MG63 (cell line): ENCODE measurements at regions not wholly inside any gene's neighbourhood (a gene's known extent, or its start where the extent isn't known, plus 50 kb on each side); places are given as distances from the start of the nearest gene placed in this dataset.
"Not testable (repeated sequence)": the region's sequence is repeated elsewhere in the genome, so short reads cannot be mapped to it uniquely, and the experiment has no call there.

Experiments used
- DNase-seq: peaks from one replicate; pipeline ENCODE4 v3.0.0-alpha.2; 2020
- H3K27me3 ChIP-seq: fragments of 250-450 bp; sonication (Bioruptor Pico); 2 replicates; pipeline ENCODE4 v1.5.1; 2020; ENCODE audit warnings: mild to moderate bottlenecking, moderate library complexity
- H3K36me3 ChIP-seq: fragments of 250-450 bp; sonication (Bioruptor Pico); 2 replicates; pipeline ENCODE4 v1.5.1; 2020; ENCODE audit warnings: mild to moderate bottlenecking, moderate library complexity
- H3K4me3 ChIP-seq: fragments of 250-450 bp; sonication (Bioruptor Pico); 2 replicates; pipeline ENCODE4 v1.5.1; 2020; ENCODE audit warnings: mild to moderate bottlenecking, moderate library complexity
- H3K9me3 ChIP-seq: fragments of 250-450 bp; sonication (Bioruptor Pico); 2 replicates; pipeline ENCODE4 v1.5.1; 2020; ENCODE audit warnings: mild to moderate bottlenecking, moderate library complexity

GRCh38 chr7:46279290-46279689, 358.2 kb upstream of the IGFBP3 start:
- Histone ChIP-seq H3K27me3 (no peaks in the 10 kb centered on the region), H3K9me3 (no peaks in the 10 kb centered on the region), H3K4me3 (no peak overlapping the region), H3K36me3 (no peaks in the 10 kb centered on the region)
- no peak for DNase-seq

- DNase-seq = no peak
These were observed 343.6 kb upstream of the IGFBP3 start for GRCh38 chr7:46264646-46265045.

GRCh38 chr7:46261638-46262037, 340.6 kb upstream of the IGFBP3 start:
- H3K4me3 ChIP-seq, DNase-seq, H3K36me3 ChIP-seq, H3K27me3 ChIP-seq: not testable (repeated sequence)
- H3K9me3 ChIP-seq = peaks cover 17% of the 10 kb centered on the region

More at GRCh38 chr7:46264646-46265045, 343.6 kb upstream of the IGFBP3 start:
- Histone ChIP-seq H3K4me3 (no peak overlapping the region), H3K36me3 (no peaks in the 10 kb centered on the region), H3K27me3 (no peaks in the 10 kb centered on the region), H3K9me3 (peaks cover 15% of the 10 kb centered on the region)

- Histone ChIP-seq H3K9me3 (peaks cover 17% of the 10 kb centered on the region), H3K27me3 (no peaks in the 10 kb centered on the region), H3K36me3 (peaks cover 2% of the 10 kb centered on the region; the same call in 1 of the 2 replicates), H3K4me3 (no peak overlapping the region)
- no peak for DNase-seq
These were observed 338.9 kb upstream of the IGFBP3 start for GRCh38 chr7:46259947-46260346.

- Histone ChIP-seq H3K4me3 (no peak overlapping the region), H3K9me3 (peaks cover 15% of the 10 kb centered on the region), H3K27me3 (no peaks in the 10 kb centered on the region), H3K36me3 (peaks cover 2% of the 10 kb centered on the region; the same call in 1 of the 2 replicates)
- DNase-seq = peak; percentile 53
These were observed 336.8 kb upstream of the IGFBP3 start for GRCh38 chr7:46257761-46258448.

- H3K4me3 ChIP-seq = no peak overlapping the region
- H3K27me3 ChIP-seq = no peaks in the 10 kb centered on the region
- H3K36me3 ChIP-seq = peaks cover 2% of the 10 kb centered on the region; the same call in 1 of the 2 replicates
- peaks cover 11% of the 10 kb centered on the region for H3K9me3 ChIP-seq
- no peak for DNase-seq
These were observed 336.0 kb upstream of the IGFBP3 start for GRCh38 chr7:46256870-46257661.

- H3K9me3 ChIP-seq = no peaks in the 10 kb centered on the region; the same call in 1 of the 2 replicates
- no peaks in the 10 kb centered on the region for H3K27me3 ChIP-seq
- H3K4me3 ChIP-seq = no peak overlapping the region
- DNase-seq = no peak
- H3K36me3 ChIP-seq = peaks cover 2% of the 10 kb centered on the region; the same call in 1 of the 2 replicates
These were observed 332.4 kb upstream of the IGFBP3 start for GRCh38 chr7:46253520-46253919.

- no peak for DNase-seq
- Histone ChIP-seq H3K4me3 (no peak overlapping the region), H3K36me3 (no peaks in the 10 kb centered on the region), H3K27me3 (no peaks in the 10 kb centered on the region), H3K9me3 (no peaks in the 10 kb centered on the region)
These were observed 326.6 kb upstream of the IGFBP3 start for GRCh38 chr7:46247664-46248063.

GRCh38 chr7:46245586-46246111, 324.6 kb upstream of the IGFBP3 start:
- no peaks in the 10 kb centered on the region for H3K27me3 ChIP-seq
- no peaks in the 10 kb centered on the region for H3K36me3 ChIP-seq
- peaks cover 2% of the 10 kb centered on the region; the same call in 1 of the 2 replicates for H3K9me3 ChIP-seq
- no peak for DNase-seq
- no peak overlapping the region for H3K4me3 ChIP-seq

- Histone ChIP-seq H3K27me3 (no peaks in the 10 kb centered on the region), H3K9me3 (peaks cover 2% of the 10 kb centered on the region; the same call in 1 of the 2 replicates), H3K4me3 (no peak overlapping the region), H3K36me3 (no peaks in the 10 kb centered on the region)
- DNase-seq = no peak
These were observed 323.7 kb upstream of the IGFBP3 start for GRCh38 chr7:46244757-46245156.

GRCh38 chr7:46243406-46243805, 322.3 kb upstream of the IGFBP3 start:
- Histone ChIP-seq H3K27me3 (no peaks in the 10 kb centered on the region), H3K36me3 (no peaks in the 10 kb centered on the region), H3K9me3 (peaks cover 2% of the 10 kb centered on the region; the same call in 1 of the 2 replicates), H3K4me3 (no peak overlapping the region)
- DNase-seq = no peak

GRCh38 chr7:46239846-46240245, 318.8 kb upstream of the IGFBP3 start:
- Histone ChIP-seq H3K36me3 (no peaks in the 10 kb centered on the region), H3K9me3 (peaks cover 2% of the 10 kb centered on the region; the same call in 1 of the 2 replicates)
- DNase-seq = no peak

GRCh38 chr7:46237466-46237865, 316.4 kb upstream of the IGFBP3 start:
- H3K9me3 ChIP-seq = peaks cover 2% of the 10 kb centered on the region; the same call in 1 of the 2 replicates

More at GRCh38 chr7:46239846-46240245, 318.8 kb upstream of the IGFBP3 start:
- Histone ChIP-seq H3K27me3 (no peaks in the 10 kb centered on the region), H3K4me3 (no peak overlapping the region)

GRCh38 chr7:46233585-46234329, 312.7 kb upstream of the IGFBP3 start:
- no peak for DNase-seq
- Histone ChIP-seq H3K9me3 (no peaks in the 10 kb centered on the region), H3K36me3 (no peaks in the 10 kb centered on the region), H3K4me3 (no peak overlapping the region), H3K27me3 (no peaks in the 10 kb centered on the region)

More at GRCh38 chr7:46237466-46237865, 316.4 kb upstream of the IGFBP3 start:
- Histone ChIP-seq H3K27me3 (no peaks in the 10 kb centered on the region), H3K36me3 (no peaks in the 10 kb centered on the region), H3K4me3 (no peak overlapping the region)
- no peak for DNase-seq

GRCh38 chr7:46230990-46231305, 309.9 kb upstream of the IGFBP3 start:
- no peaks in the 10 kb centered on the region for H3K9me3 ChIP-seq
- no peak for DNase-seq
- H3K27me3 ChIP-seq = no peaks in the 10 kb centered on the region
- H3K4me3 ChIP-seq = no peak overlapping the region
- H3K36me3 ChIP-seq = no peaks in the 10 kb centered on the region

GRCh38 chr7:46230298-46230989, 309.4 kb upstream of the IGFBP3 start:
- no peak for DNase-seq
- Histone ChIP-seq H3K36me3 (no peaks in the 10 kb centered on the region), H3K27me3 (no peaks in the 10 kb centered on the region), H3K9me3 (no peaks in the 10 kb centered on the region), H3K4me3 (no peak overlapping the region)
